GM21526 (cell line): ENCODE measurements at regions not wholly inside any gene's neighbourhood (a gene's known extent, or its start where the extent isn't known, plus 50 kb on each side); places are given as distances from the start of the nearest gene placed in this dataset.

Source experiments
- ATAC-seq: cut with Tn5 transposase; IDR thresholded peaks from one replicate; pipeline ENCODE4 v1.9.1; 2021; ENCODE audit warnings: moderate library complexity; ENCODE audit not compliant: unreplicated experiment, low FRiP score

DNA sequence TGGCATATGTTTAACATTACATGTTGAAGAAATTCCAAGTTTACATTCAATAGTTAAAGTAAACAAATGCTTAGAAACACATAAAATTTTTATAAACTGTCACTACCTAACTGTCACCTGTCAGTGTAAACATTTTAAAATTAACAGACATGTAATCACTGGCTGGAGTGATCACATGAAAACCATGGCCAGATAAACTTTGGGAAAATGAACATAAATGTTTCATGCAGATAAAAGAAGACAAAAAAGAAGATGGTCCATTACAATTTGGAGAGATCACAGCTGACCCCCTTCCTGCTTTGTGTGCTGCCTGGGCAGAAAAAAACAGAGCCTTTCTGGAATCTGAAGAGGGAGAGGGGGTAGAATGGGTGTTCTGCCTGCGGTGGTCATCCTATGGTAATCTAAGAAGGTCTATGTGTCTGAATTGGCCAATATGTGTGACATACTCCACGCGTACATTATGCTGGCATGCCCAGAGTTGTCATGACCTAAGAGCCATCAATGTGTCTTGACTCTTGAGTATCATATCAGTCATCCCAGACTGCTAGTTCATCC, 57.5 kb upstream of the MEOX2 start:
- no peak for ATAC-seq

DNA sequence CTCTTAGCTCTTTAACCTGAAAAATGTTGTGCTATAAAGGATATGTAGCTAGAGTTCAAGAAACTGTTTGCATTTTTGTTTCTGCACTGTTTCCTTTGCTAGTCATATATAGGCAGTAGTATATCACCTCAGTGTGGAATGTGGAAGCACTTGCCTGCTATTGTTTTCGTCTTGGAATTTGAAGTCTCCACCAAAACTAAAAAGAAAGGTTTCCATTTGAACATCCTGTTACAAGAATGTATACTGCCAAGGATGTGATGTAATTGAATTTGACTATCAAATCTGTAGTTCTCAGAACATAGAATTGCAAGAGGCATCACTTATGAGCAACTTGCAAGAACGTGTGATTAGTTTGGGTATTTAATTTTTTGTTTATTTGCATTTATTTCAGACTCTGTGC, 51.1 kb upstream of the MEOX2 start:
- no peak for ATAC-seq
